ENCODE measurements at regions not wholly inside any gene's neighbourhood (a gene's known extent, or its start where the extent isn't known, plus 50 kb on each side); places are given as distances from the start of the nearest gene placed in this dataset.

- peak; percentile 15 for DNase-seq (ENCODE audit: low read depth)
Observed at GRCh38 chr4:157792716-157793115, 380.1 kb downstream of the GASK1B start.

GRCh38 chr4:157791236-157791635, 381.6 kb downstream of the GASK1B start:
- DNase-seq (ENCODE audit: low read depth) = no peak

GRCh38 chr4:157787618-157788017, 385.2 kb downstream of the GASK1B start:
- DNase-seq (ENCODE audit: low read depth) = no peak

- no peak for DNase-seq (ENCODE audit: low read depth)
Observed at GRCh38 chr4:157781361-157781760, 391.5 kb downstream of the GASK1B start.

- DNase-seq (ENCODE audit: low read depth) = no peak
Observed at GRCh38 chr4:157779081-157779480, 393.7 kb downstream of the GASK1B start.

- no peak for DNase-seq (ENCODE audit: low read depth)
Observed at GRCh38 chr4:157776930-157777528, 395.8 kb downstream of the GASK1B start.

- no peak for DNase-seq (ENCODE audit: low read depth)
Observed at GRCh38 chr4:157775971-157776370, 396.9 kb downstream of the GASK1B start.

- DNase-seq (ENCODE audit: low read depth) = no peak
Observed at GRCh38 chr4:157772907-157773306, 399.9 kb downstream of the GASK1B start.

- DNase-seq (ENCODE audit: low read depth) = no peak
Observed at GRCh38 chr4:157768419-157768818, 404.4 kb downstream of the GASK1B start.

- no peak for DNase-seq (ENCODE audit: low read depth)
Observed at GRCh38 chr4:157763490-157763889, 409.3 kb downstream of the GASK1B start.

- DNase-seq (ENCODE audit: low read depth) = no peak
Observed at GRCh38 chr4:157754410-157754809, 418.4 kb downstream of the GASK1B start.

GRCh38 chr4:157751631-157752030, 421.2 kb downstream of the GASK1B start:
- DNase-seq (ENCODE audit: low read depth) = no peak

- DNase-seq (ENCODE audit: low read depth) = no peak
Observed at GRCh38 chr4:157741642-157742041, 431.2 kb downstream of the GASK1B start.

GRCh38 chr4:157739242-157739641, 433.6 kb downstream of the GASK1B start:
- DNase-seq (ENCODE audit: low read depth) = peak; percentile 70

- DNase-seq (ENCODE audit: low read depth) = no peak
Observed at GRCh38 chr4:157728215-157728614, 444.6 kb downstream of the GASK1B start.

GRCh38 chr4:157727163-157727562, 445.7 kb downstream of the GASK1B start:
- no peak for DNase-seq (ENCODE audit: low read depth)

- no peak for DNase-seq (ENCODE audit: low read depth)
Observed at GRCh38 chr4:157722146-157722545, 450.7 kb downstream of the GASK1B start.

- DNase-seq (ENCODE audit: low read depth) = peak; percentile 28
Observed at GRCh38 chr4:157713342-157713741, 459.5 kb downstream of the GASK1B start.

GRCh38 chr4:157706155-157706554, 466.7 kb downstream of the GASK1B start:
- DNase-seq (ENCODE audit: low read depth) = no peak

- no peak for DNase-seq (ENCODE audit: low read depth)
Observed at GRCh38 chr4:157702831-157703230, 470.0 kb downstream of the GASK1B start.

GRCh38 chr4:157701695-157701994, 471.2 kb downstream of the GASK1B start:
- DNase-seq (ENCODE audit: low read depth) = peak; percentile 27

GRCh38 chr4:157700898-157701694, 471.7 kb downstream of the GASK1B start:
- DNase-seq (ENCODE audit: low read depth) = no peak

- no peak for DNase-seq (ENCODE audit: low read depth)
Observed at GRCh38 chr4:157689476-157689875, 468.9 kb downstream of the GRIA2 start.
